Left hindlimb (tissue), 1 donor: ENCODE measurements at regions not wholly inside any gene's neighbourhood (a gene's known extent, or its start where the extent isn't known, plus 50 kb on each side); places are given as distances from the start of the nearest gene placed in this dataset.
"Not testable (repeated sequence)": the region's sequence is repeated elsewhere in the genome, so short reads cannot be mapped to it uniquely, and the experiment has no call there.

Source experiments
- DNase-seq: peaks from one replicate; pipeline ENCODE4 v3.0.0-alpha.2; 2018

DNA sequence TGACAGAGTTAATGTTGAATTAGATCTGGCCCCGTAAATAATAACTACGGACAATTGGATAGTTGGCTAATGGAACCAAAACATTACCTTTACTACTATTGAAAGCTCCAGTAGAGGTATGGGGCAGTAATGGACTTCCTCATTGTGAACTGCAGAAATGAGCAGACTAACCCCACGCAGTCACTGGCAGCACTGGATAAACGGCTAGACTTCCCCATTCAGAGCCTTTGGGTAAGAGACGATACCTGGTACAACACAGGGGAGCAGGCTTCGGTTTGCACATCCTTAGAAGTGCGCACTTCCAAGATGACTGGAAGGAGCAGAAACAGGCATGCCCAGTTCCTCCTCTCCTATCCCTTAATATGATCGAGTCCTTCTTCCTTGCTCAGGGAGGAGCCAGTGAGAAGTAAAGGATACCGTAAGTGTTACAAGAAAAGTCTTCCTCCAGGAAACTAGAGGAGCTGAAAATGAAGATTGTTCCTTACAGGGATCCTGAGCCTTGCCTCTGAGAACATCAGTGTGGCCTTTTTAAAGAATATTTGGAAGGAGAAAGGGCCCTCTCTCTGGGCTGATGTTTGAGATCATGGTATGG lies 100.5 kb upstream of the NECTIN3 start:
- no peak for DNase-seq

DNA sequence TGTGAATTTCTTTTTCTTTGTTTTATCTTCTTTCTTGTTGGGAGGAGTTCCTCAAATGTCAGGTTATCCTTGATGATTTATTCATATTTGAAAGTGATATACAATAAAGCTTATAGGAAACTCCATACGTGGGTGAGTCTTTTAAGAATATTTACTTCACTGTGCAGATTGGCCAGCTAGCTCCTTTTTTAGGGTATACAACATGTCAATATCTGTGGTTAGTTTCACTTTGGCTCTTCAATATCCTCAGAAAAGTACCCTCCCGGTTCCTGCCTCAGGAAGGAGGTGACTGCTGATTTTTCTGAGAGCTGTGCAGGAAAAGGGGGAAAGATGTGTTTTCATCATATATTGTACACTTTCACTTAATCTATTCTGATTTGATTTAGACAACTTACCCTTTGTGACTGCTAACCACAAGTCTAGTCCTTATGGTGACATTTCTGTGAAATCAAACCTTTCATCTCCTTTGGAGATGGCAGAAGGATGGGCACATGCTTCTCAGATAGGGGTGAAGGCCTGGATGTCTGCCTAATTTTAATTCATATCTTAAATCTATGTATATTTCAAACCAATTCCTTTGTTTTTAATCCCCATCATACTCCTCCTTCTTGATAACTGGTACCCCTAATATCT lies 98.2 kb upstream of the NECTIN3 start:
- no peak for DNase-seq

GRCh38 chr3:110974902-110975301 lies 96.7 kb upstream of the NECTIN3 start:
- DNase-seq, result no peak

GRCh38 chr3:110984456-110985250 lies 87.0 kb upstream of the NECTIN3 start:
- no peak for DNase-seq

GRCh38 chr3:110989446-110989845 lies 82.2 kb upstream of the NECTIN3 start:
- no peak for DNase-seq

GRCh38 chr3:110995461-110996231 lies 76.0 kb upstream of the NECTIN3 start:
- DNase-seq, result no peak

- not testable (repeated sequence) for DNase-seq
Observed at GRCh38 chr3:110998766-110999165, 72.8 kb upstream of the NECTIN3 start.

DNA sequence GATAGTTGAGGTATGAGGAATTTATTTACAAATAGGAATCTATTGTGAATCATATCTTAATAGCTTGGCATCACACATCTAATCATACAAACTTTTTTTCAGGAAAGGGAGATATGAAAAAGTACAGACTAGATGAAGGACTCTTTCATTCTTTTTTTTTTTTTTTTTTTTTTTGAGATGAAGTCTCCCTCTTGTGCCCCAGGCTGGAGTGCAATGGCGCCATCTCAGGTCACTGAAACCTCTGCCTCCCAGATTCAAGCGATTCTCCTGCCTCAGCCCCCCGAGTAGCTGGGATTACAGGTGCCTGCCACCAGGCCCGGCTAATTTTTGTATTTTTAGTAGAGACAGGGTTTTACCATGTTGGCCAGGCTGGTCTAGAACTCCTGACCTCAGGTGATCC lies 65.1 kb upstream of the NECTIN3 start:
- not testable (repeated sequence) for DNase-seq

DNA sequence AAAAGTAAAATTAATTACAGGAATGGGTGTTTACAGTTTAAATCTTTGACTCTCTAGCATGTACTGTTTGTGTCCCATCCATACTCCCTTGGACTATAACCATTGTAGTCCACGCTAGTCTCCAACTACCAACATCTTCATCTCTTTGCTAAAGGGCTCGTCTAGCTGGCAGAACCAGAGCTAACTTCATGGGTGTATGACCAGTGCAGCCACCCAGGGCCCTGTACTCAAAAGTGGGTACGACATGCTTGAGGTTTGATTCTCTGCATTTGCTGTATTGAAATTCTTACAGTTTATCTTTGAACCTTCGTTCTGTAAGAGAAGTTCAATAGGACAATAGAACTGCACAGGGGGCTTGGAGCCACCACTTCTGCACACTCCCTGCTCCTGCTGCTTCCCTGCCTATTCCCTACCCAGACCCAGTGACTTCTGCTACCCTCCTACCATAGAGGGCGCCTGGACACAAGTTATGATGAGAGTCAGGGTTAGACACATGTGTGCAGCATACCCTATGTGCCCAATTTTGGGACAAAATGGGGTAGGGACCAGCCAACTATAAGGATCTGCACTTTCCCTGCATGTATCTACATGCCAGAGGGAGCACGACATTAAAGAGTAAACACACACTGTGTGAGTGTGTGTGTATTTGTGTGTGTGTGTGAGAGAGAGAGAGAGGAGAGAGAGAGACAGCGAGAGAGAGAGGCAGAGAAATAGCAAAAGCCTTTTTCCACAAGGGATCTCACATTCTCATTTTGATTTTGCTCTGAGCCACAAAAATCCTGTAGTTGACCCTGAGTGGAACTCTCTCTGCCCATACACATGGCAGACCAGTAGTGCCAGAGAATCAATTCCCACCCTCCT lies 59.0 kb upstream of the NECTIN3 start:
- DNase-seq, result no peak
